Sigmoid colon (tissue), 4 donors: ENCODE measurements at regions not wholly inside any gene's neighbourhood (a gene's known extent, or its start where the extent isn't known, plus 50 kb on each side); places are given as distances from the start of the nearest gene placed in this dataset.

ENCODE experiments used
- CTCF ChIP-seq, 4 experiments: fragments of 450-650 bp in 3 of 4; fragments of 200-600 bp in 1 of 4; IDR thresholded peaks; one replicate each; pipeline ENCODE4 v1.5.1; 2016 to 2019; ENCODE audit warnings: antibody characterized with exemption in 4 of 4, mild to moderate bottlenecking in 3 of 4, moderate library complexity in 2 of 4
- POLR2A ChIP-seq, 2 donors: fragments of 450-650 bp; IDR thresholded peaks; one replicate each; pipeline ENCODE4 v1.6.1; 2016; ENCODE audit warnings: antibody characterized with exemption in 2 of 2, mild to moderate bottlenecking in 2 of 2, moderate library complexity in 2 of 2
- POLR2AphosphoS5 ChIP-seq, 4 donors: sonication (generic); formaldehyde crosslinking; IDR thresholded peaks; one replicate each; pipeline ENCODE4 v1.6.1; 2017; ENCODE audit warnings: antibody characterized with exemption in 4 of 4

GRCh38 chr6:34633785-34634184 lies 62.8 kb downstream of the ILRUN start:
- TF ChIP-seq CTCF (IDR thresholded peaks at IDR 0.05) (no peak), POLR2AphosphoS5 (IDR thresholded peaks at IDR 0.05) (no peak), POLR2A (IDR thresholded peaks at IDR 0.05) (no peak)
